RWPE1 (cell line): ENCODE measurements at regions not wholly inside any gene's neighbourhood (a gene's known extent, or its start where the extent isn't known, plus 50 kb on each side); places are given as distances from the start of the nearest gene placed in this dataset.

ENCODE experiments used
- CTCF ChIA-PET: fragments of 350-600 bp; sonication (Branson Sonifier 250); formaldehyde crosslinking; extraction: SDS; loops from one replicate; lab custom pipeline; 2021; lab: Yijun Ruan, JAX
- POLR2A ChIA-PET: fragments of 400-600 bp; formaldehyde crosslinking; extraction: SDS; loops from one replicate; lab custom pipeline; 2020; ENCODE audit warnings: antibody characterized with exemption; ENCODE audit not compliant: low non-redundant PET; lab: Yijun Ruan, JAX
- DNase-seq: peaks from one replicate; pipeline ENCODE4 v3.0.0; 2012; ENCODE audit warnings: low spot score
- H3K27ac ChIP-seq: fragments of 450-650 bp; 2 replicates; pipeline ENCODE4 v1.5.1; 2017
- TF ChIP-seq, protein P1 (sequence below): fragments of 450-650 bp; conservative IDR thresholded peaks from 2 replicates; pipeline ENCODE4 v1.5.1; 2017; ENCODE audit warnings: low read depth, mild to moderate bottlenecking

DNA sequence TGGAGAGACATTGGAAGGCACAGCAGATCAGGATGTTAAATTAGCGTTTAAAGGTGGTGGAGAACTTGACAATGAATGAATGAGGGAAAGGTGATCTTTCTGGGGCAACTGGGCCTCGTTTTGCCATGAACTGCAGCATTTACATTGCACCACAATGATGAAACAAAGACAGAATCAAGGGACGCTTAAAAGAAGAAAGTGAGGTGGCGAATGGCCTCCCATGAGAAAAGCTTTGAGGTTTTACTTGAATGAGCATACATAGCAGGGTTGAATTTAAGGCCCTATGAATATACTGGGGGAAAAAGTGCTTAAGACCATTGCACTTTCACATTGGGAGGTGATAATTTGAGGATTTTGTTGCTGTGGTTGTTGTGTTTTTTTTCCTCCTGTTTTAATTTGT lies 476.4 kb downstream of the ISL1 start:
- no peak overlapping the region for H3K27ac ChIP-seq
- TF ChIP-seq, protein P1, sequence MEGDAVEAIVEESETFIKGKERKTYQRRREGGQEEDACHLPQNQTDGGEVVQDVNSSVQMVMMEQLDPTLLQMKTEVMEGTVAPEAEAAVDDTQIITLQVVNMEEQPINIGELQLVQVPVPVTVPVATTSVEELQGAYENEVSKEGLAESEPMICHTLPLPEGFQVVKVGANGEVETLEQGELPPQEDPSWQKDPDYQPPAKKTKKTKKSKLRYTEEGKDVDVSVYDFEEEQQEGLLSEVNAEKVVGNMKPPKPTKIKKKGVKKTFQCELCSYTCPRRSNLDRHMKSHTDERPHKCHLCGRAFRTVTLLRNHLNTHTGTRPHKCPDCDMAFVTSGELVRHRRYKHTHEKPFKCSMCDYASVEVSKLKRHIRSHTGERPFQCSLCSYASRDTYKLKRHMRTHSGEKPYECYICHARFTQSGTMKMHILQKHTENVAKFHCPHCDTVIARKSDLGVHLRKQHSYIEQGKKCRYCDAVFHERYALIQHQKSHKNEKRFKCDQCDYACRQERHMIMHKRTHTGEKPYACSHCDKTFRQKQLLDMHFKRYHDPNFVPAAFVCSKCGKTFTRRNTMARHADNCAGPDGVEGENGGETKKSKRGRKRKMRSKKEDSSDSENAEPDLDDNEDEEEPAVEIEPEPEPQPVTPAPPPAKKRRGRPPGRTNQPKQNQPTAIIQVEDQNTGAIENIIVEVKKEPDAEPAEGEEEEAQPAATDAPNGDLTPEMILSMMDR = no peak
- ChIA-PET CTCF (interaction anchor here (0.6 kb wide), 1 partner anchor 59 kb away, joined by 3 read pairs; no protein-coding TSS in a partner anchor), POLR2A (no interaction called here)
- DNase-seq = no peak

DNA sequence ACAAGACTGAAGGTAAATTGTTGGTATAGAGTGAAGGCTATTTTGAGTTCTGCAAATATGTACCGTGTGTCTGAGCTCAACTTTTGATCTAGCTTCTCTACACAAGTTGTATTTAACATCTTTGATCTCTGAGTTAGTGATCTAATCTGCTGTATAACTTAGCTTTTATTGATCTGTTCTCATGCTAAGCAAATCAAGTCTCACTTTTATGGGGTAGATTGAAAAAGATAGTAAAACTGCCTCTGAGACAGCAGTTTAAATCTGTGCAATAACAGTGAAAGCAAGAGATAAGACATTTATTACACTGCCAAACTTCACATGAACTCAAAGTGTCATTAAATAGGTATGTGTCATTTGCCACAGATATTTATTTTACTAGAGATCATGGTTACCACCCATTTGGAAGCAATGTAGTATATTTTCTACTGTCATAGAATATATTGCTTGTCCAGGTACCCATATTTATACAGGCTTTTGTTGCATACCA lies 477.3 kb downstream of the ISL1 start:
- TF ChIP-seq, protein P1 = no peak
- POLR2A ChIA-PET = no interaction called here
- H3K27ac ChIP-seq = no peak overlapping the region
- CTCF ChIA-PET = interaction anchor here (0.6 to 1.1 kb wide), 2 partner anchors 13 to 146 kb away, joined by 3 read pairs; no protein-coding TSS in a partner anchor
- DNase-seq = no peak

DNA sequence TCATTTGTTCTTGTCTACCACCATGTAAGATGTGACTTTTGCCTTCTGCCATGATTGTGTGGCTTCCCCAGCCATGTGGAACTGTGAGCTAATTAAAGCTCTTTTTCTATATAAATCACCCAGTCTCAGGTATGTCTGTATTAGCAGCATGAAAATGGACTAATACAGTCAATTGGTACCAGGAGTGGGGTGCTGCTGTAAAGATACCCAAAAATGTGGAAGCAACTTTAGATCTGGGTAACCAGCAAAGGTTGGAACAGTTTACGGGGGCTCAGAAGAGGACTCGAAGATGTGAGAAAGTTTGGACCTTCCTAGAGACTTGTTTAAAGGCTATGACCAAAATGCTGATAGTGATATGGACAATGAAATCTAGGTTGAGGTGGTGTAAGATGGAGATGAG lies 488.9 kb downstream of the ISL1 start:
- ChIA-PET CTCF (no interaction called here), POLR2A (no interaction called here)
- TF ChIP-seq, protein P1 = no peak
- no peak overlapping the region for H3K27ac ChIP-seq
- no peak for DNase-seq

DNA sequence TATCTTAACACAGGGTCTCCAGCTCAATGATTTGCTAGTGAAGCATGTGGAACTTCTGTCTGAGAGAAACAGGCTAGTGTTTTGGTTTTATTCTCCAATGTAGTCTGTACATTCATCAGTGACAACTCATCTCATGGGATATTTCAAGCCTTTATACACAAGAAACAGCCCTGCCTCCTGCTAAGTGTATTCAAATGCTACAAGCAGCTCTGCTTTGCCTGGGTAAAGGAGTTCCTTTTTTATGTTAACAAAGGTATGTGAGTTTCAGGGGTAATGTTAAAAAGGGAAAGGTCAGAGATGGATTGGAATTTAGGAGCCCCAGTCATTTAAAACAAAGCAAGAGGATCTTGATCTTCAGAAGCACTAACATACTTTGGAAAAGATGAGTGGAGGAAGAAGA lies 498.7 kb downstream of the ISL1 start:
- TF ChIP-seq, protein P1 = no peak
- ChIA-PET CTCF (no interaction called here), POLR2A (no interaction called here)
- no peak for DNase-seq
- H3K27ac ChIP-seq = no peak overlapping the region

DNA sequence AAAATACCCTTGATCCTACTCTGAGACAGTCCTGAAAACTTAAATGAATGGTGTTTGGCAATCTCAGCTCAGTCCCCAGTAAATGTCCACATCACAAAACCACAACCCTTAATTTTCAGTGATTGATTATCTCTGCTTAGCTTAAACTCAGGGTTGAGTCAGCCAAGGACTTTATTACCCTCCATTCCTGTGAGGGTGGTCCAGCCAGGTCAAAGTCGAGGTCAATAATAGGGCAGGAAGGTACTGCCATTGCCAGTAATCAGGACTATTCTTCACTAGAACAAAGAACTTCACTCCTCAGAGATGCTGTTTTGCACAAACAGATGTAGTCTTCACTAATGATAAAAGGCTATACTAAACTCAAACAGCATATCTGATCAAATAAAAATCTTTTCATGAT lies 499.4 kb downstream of the ISL1 start:
- POLR2A ChIA-PET = no interaction called here
- TF ChIP-seq, protein P1 = no peak
- DNase-seq = no peak
- CTCF ChIA-PET = interaction anchor here (0.6 kb wide), 1 partner anchor 919 kb away, joined by 3 read pairs; no protein-coding TSS in a partner anchor
- no peak overlapping the region for H3K27ac ChIP-seq

DNA sequence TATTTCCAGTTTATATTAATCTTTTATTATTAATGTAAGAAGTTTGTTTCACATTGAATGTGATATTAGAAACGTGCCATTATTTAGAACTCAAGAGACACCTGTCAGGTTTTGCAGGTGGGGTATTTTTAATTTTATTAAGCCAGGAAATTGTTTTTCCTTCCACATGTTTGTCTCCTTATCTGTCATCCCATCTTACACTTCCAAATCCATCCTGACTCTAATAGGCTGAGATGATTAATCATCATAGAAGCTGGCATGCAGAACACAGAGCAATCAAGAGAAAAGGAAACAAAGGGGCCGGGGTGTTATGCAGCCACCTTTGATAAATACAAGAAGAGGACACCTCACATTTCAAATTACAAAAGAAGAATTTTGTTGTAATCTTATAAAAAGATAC lies 506.5 kb downstream of the ISL1 start:
- ChIA-PET POLR2A (no interaction called here), CTCF (no interaction called here)
- TF ChIP-seq, protein P1 = no peak
- DNase-seq = no peak
- no peak overlapping the region for H3K27ac ChIP-seq
